ENCODE measurements at regions not wholly inside any gene's neighbourhood (a gene's known extent, or its start where the extent isn't known, plus 50 kb on each side); places are given as distances from the start of the nearest gene placed in this dataset.
"Not testable (repeated sequence)": the region's sequence is repeated elsewhere in the genome, so short reads cannot be mapped to it uniquely, and the experiment has no call there.

GRCh38 chr5:84437673-84438315 lies 53.1 kb upstream of the EDIL3 start:
- Histone ChIP-seq H3K4me1 (ENCODE audit: control insufficient read depth, insufficient read depth, low read length) (no peaks in the 10 kb centered on the region), H3K27ac (ENCODE audit: low read length) (no peak overlapping the region), H3K36me3 (ENCODE audit: control insufficient read depth, insufficient read depth, low read length) (no peaks in the 10 kb centered on the region), H3K27me3 (ENCODE audit: control insufficient read depth, insufficient read depth, low read length) (no peaks in the 10 kb centered on the region), H3K9me3 (ENCODE audit: control insufficient read depth, insufficient read depth, low read length) (no peaks in the 10 kb centered on the region), H3K4me3 (ENCODE audit: low read length) (no peak overlapping the region)
- H3K27ac Mint-ChIP-seq, result no peak overlapping the region
- H3K4me1 Mint-ChIP-seq, result no peaks in the 10 kb centered on the region
- peaks cover 9% of the 10 kb centered on the region for H3K36me3 Mint-ChIP-seq
- ATAC-seq (no peak), DNase-seq (no peak)
- intact Hi-C loops (cut with micrococcal nuclease), result no loop called here
- peaks cover 12 to 18% of the 10 kb centered on the region in 2 donors for H3K9me3 Mint-ChIP-seq
- no peak for TF ChIP-seq CTCF (IDR thresholded peaks at IDR 0.05)
- 86% methylated on average over 2 of the region's 2 CpGs for WGBS (ENCODE audit: insufficient coverage)
- no peaks in the 10 kb centered on the region for H3K27me3 Mint-ChIP-seq (ENCODE audit: low read depth in 2 of 2)
- no peak overlapping the region for H3K4me3 Mint-ChIP-seq

GRCh38 chr5:84436866-84437265 lies 52.2 kb upstream of the EDIL3 start:
- Mint-ChIP-seq H3K4me3 (no peak overlapping the region), H3K27me3 (ENCODE audit: low read depth in 2 of 2) (no peaks in the 10 kb centered on the region), H3K9me3 (peaks cover 12 to 15% of the 10 kb centered on the region in 2 donors), H3K4me1 (no peaks in the 10 kb centered on the region), H3K36me3 (peaks cover 9% of the 10 kb centered on the region), H3K27ac (no peak overlapping the region)
- H3K9me3 ChIP-seq (ENCODE audit: control insufficient read depth, insufficient read depth, low read length), result no peaks in the 10 kb centered on the region
- DNase-seq (no peak), ATAC-seq (no peak)
- WGBS (ENCODE audit: insufficient coverage), result 89% methylated on average over 1 of the region's 1 CpG
- H3K27ac ChIP-seq (ENCODE audit: low read length), result no peak overlapping the region
- H3K27me3 ChIP-seq (ENCODE audit: control insufficient read depth, insufficient read depth, low read length), result no peaks in the 10 kb centered on the region
- no peak for TF ChIP-seq CTCF (IDR thresholded peaks at IDR 0.05)
- H3K4me1 ChIP-seq (ENCODE audit: control insufficient read depth, insufficient read depth, low read length), result no peaks in the 10 kb centered on the region
- intact Hi-C loops (cut with micrococcal nuclease), result no loop called here
- H3K36me3 ChIP-seq (ENCODE audit: control insufficient read depth, insufficient read depth, low read length), result no peaks in the 10 kb centered on the region
- no peak overlapping the region for H3K4me3 ChIP-seq (ENCODE audit: low read length)

DNA sequence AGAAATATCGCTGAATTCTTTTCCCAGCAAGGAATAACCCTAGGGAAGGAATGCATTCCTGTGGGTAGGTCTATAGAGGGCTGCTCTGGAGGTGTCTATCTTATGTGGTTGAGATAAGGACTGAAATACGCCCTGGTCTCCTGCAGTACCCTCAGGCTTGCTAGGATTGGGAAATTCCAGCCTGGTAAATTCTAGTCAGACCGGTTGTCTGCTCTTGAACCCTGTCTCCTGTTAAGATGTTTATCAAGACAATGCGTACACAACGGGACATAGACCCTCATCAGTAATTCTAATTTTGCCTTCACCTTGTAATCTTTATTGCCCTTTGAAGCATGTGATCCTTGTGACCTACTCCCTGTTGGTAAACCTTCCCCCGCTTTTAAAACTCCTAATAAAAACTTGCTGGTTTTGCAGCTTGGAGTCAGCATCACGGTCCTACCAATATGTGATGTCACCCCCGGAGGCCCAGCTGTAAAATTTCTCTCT lies 51.2 kb upstream of the EDIL3 start:
- H3K36me3 ChIP-seq (ENCODE audit: control insufficient read depth, insufficient read depth, low read length); H3K9me3 ChIP-seq (ENCODE audit: control insufficient read depth, insufficient read depth, low read length); DNase-seq; H3K36me3 Mint-ChIP-seq; H3K27me3 Mint-ChIP-seq (ENCODE audit: low read depth in 2 of 2); H3K4me1 ChIP-seq (ENCODE audit: control insufficient read depth, insufficient read depth, low read length); H3K27ac ChIP-seq (ENCODE audit: low read length); H3K27me3 ChIP-seq (ENCODE audit: control insufficient read depth, insufficient read depth, low read length); H3K4me3 ChIP-seq (ENCODE audit: low read length); intact Hi-C loops (cut with micrococcal nuclease); H3K27ac Mint-ChIP-seq; ATAC-seq; H3K4me3 Mint-ChIP-seq; H3K4me1 Mint-ChIP-seq: not testable (repeated sequence)
- WGBS (ENCODE audit: insufficient coverage), result 84% methylated on average over 8 of the region's 8 CpGs
- peaks cover 13 to 19% of the 10 kb centered on the region in 2 donors for H3K9me3 Mint-ChIP-seq
